ENCODE measurements at regions not wholly inside any gene's neighbourhood (a gene's known extent, or its start where the extent isn't known, plus 50 kb on each side); places are given as distances from the start of the nearest gene placed in this dataset.
"Not testable (repeated sequence)": the region's sequence is repeated elsewhere in the genome, so short reads cannot be mapped to it uniquely, and the experiment has no call there.

DNA sequence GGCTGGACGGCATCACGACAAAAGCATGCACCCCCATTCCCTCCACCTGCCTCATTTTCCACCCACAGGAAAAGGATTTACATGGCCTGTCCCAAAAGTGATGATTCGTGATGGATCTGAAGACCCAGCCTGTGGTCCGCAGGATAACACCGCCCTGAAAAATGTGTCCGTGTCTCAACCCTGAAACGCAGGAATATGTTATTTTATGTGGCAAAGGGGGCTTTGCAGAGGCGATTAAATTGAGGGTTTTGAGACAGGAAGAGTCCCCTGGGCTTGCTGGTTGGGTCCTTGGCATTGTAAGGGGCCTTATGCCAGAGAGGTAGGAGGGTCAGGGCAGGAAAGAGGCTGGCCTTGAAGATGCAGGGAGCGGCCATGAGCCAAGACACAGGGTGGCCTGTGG is 80.2 kb upstream of the PPP2R2D start:
- Histone ChIP-seq H3K27me3 (ENCODE audit: low read depth) (peaks cover 25% of the 10 kb centered on the region), H3K4me3 (no peak overlapping the region), H3K9me3 (no peaks in the 10 kb centered on the region), H3K4me1 (no peaks in the 10 kb centered on the region), H3K27ac (no peak overlapping the region), H3K36me3 (no peaks in the 10 kb centered on the region)
- TF ChIP-seq, protein P1, sequence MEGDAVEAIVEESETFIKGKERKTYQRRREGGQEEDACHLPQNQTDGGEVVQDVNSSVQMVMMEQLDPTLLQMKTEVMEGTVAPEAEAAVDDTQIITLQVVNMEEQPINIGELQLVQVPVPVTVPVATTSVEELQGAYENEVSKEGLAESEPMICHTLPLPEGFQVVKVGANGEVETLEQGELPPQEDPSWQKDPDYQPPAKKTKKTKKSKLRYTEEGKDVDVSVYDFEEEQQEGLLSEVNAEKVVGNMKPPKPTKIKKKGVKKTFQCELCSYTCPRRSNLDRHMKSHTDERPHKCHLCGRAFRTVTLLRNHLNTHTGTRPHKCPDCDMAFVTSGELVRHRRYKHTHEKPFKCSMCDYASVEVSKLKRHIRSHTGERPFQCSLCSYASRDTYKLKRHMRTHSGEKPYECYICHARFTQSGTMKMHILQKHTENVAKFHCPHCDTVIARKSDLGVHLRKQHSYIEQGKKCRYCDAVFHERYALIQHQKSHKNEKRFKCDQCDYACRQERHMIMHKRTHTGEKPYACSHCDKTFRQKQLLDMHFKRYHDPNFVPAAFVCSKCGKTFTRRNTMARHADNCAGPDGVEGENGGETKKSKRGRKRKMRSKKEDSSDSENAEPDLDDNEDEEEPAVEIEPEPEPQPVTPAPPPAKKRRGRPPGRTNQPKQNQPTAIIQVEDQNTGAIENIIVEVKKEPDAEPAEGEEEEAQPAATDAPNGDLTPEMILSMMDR (IDR thresholded peaks at IDR 0.05), result no peak
- ATAC-seq, result no peak
- intact Hi-C loops (cut with DNase I), result no loop called here
- no peak for DNase-seq

DNA sequence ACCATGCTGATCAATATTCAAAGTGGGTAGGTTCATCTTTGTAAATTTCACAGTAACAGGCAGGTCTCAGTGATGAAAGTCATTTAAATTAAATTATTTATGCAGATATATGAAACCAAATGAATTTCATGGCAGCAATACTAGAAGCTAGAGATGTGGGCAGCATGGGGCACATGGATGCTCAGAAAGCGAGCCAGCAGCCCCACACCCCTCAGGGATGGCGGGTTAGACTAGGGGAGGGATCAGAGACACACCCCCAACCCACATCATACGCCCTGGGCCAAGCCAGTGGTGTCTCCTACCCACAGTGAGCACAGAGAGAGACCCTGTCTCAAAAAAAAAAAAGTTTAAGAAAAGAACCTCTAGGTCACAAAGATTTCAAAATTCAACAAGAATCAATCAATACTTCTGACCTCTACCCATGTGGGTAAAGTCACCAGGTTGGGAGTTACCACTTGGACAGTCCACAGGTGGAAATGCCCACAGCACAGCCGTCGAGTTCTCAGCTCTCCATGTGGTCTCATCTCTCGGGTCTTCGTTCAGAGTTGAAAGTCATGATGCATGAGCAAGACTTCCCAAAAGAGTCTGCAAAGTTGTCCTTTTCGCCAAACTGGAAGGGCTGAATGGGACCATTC is 79.3 kb upstream of the PPP2R2D start:
- intact Hi-C loops (cut with DNase I), result no loop called here
- peaks cover 20% of the 10 kb centered on the region for H3K27me3 ChIP-seq (ENCODE audit: low read depth)
- no peak overlapping the region for H3K4me3 ChIP-seq
- H3K4me1 ChIP-seq, result no peaks in the 10 kb centered on the region
- ATAC-seq (no peak), DNase-seq (peak; percentile 6)
- H3K36me3 ChIP-seq, result no peaks in the 10 kb centered on the region
- H3K27ac ChIP-seq, result no peak overlapping the region
- H3K9me3 ChIP-seq, result no peaks in the 10 kb centered on the region
- TF ChIP-seq, protein P1 (IDR thresholded peaks at IDR 0.05), result no peak

DNA sequence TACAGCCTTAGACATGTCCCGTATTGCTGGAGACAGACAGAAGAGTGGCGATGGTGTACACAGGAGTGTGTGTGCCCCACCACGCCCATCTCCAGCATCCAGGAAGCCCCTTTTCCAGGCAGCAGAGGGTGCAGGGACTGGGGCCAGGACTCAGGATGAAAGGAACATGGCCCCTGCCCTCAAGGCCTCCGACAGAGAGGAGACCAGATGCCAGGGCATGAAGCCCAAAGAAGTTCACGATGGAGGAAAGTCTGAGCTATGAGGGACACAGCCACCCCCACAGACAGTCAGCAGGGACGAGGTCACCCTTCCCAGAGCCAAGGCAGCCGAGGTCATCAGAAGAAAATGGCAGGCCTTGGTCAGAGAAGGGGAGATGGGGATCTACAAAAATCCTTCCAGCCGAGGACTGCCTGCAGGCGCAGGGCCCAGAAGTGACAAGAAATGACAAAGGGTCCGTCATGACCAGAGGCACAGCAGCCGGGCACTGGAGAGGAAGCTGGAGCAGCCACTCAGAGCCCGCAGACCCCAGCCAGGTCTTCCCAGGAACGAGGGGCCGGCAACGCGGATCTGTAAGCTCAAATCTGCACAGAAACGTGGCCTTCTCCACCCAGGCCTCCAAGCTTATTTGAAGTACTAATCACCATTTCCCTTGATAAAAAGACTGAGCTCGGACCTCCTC is 78.7 kb upstream of the PPP2R2D start:
- Histone ChIP-seq H3K9me3 (no peaks in the 10 kb centered on the region), H3K27ac (no peak overlapping the region), H3K27me3 (ENCODE audit: low read depth) (peaks cover 20% of the 10 kb centered on the region), H3K4me1 (no peaks in the 10 kb centered on the region), H3K36me3 (no peaks in the 10 kb centered on the region), H3K4me3 (no peak overlapping the region)
- ATAC-seq (no peak), DNase-seq (peak; percentile 39)
- TF ChIP-seq, protein P1 (IDR thresholded peaks at IDR 0.05), result no peak
- intact Hi-C loops (cut with DNase I), result no loop called here

DNA sequence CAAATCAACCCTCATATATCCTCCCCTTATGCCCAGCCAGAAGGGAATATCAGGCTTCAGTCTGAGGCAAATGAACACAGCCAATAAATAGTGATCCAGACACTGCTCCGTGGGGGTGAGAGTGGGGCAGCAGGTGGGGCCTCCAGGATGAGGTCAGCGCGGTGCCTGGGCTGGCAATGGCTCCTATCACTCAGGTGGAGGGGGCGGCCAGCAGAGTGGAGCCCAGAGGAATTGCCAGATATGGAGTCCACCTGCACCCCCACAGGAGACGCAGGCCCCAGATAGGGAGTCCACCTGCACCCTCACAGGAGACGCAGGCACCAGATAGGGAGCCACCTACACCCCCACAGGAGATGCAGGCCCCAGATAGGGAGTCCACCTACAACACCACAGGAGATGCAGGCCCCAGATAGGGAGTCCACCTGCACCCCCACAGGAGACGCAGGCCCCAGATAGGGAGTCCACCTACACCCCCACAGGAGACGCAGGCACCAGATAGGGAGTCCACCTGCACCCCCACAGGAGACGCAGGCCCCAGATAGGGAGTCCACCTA is 78.0 kb upstream of the PPP2R2D start:
- Histone ChIP-seq H3K27ac (no peak overlapping the region), H3K4me1 (no peaks in the 10 kb centered on the region), H3K36me3 (no peaks in the 10 kb centered on the region), H3K9me3 (no peaks in the 10 kb centered on the region), H3K4me3 (no peak overlapping the region), H3K27me3 (ENCODE audit: low read depth) (peaks cover 20% of the 10 kb centered on the region)
- ATAC-seq (no peak), DNase-seq (peak; percentile 28)
- intact Hi-C loops (cut with DNase I), result no loop called here
- TF ChIP-seq, protein P1 (IDR thresholded peaks at IDR 0.05), result no peak

DNA sequence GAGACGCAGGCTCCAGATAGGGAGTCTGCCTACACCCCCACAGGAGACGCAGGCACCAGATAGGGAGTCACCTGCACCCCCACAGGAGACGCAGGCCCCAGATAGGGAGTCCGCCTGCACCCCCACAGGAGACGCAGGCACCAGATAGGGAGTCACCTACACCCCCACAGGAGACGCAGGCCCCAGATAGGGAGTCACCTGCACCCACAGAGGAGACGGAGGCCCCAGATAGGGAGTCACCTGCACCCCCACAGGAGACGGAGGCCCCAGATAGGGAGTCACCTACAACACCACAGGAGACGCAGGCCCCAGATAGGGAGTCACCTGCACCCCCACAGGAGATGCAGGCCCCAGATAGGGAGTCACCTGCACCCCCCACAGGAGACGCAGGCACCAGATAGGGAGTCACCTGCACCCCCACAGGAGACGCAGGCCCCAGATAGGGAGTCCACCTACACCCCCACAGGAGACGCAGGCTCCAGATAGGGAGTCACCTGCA is 77.2 kb upstream of the PPP2R2D start:
- H3K27ac ChIP-seq; H3K36me3 ChIP-seq; ATAC-seq; H3K4me3 ChIP-seq; H3K4me1 ChIP-seq; H3K9me3 ChIP-seq; intact Hi-C loops (cut with DNase I): not testable (repeated sequence)
- peak; percentile 2 for DNase-seq
- peaks cover 13% of the 10 kb centered on the region for H3K27me3 ChIP-seq (ENCODE audit: low read depth)
